Panc1 (cell line): ENCODE measurements at regions not wholly inside any gene's neighbourhood (a gene's known extent, or its start where the extent isn't known, plus 50 kb on each side); places are given as distances from the start of the nearest gene placed in this dataset.

Experiments
- ATAC-seq: fragments of 200-7000 bp; cut with Tn5 transposase; 2 replicates; pipeline ENCODE4 v1.9.1; 2020; ENCODE audit warnings: mild to moderate bottlenecking, moderate library complexity
- BruUV-seq: library from RNA; stranded (reverse); fragments of 400-500 nt; replicated peaks from 2 replicates; lab custom pipeline; 2021; lab: Mats Ljungman, UMichigan
- CTCF ChIA-PET: fragments of 300-600 bp; sonication (Branson Sonifier 250); formaldehyde crosslinking; loops from one replicate; lab custom pipeline; 2022; ENCODE audit warnings: antibody characterized with exemption; lab: Charles Lee
- POLR2A ChIA-PET: fragments of 300-600 bp; sonication (Branson Sonifier 250); formaldehyde crosslinking; loops from one replicate; lab custom pipeline; 2022; ENCODE audit warnings: antibody characterized with exemption; lab: Charles Lee
- DNase-seq: peaks from one replicate; pipeline ENCODE4 v3.0.0-alpha.2; 2010; ENCODE audit warnings: low read depth, low spot score
- H3K27ac ChIP-seq: 2 replicates; pipeline ENCODE4 v1.5.1; 2011; ENCODE audit warnings: mild to moderate bottlenecking, low read length, inconsistent platforms
- H3K27me3 ChIP-seq: fragments of 200-500 bp; sonication (Bioruptor generic); 2 replicates; pipeline ENCODE4 v1.6.0; 2014; ENCODE audit warnings: low read length, inconsistent platforms; ENCODE audit not compliant: control insufficient read depth, insufficient read depth
- H3K36me3 ChIP-seq: fragments of 200-500 bp; sonication (Bioruptor generic); 2 replicates; pipeline ENCODE4 v1.5.1; 2014; ENCODE audit warnings: inconsistent platforms, mild to moderate bottlenecking, low read length, moderate library complexity; ENCODE audit not compliant: control insufficient read depth, insufficient read depth
- H3K4me1 ChIP-seq: 2 replicates; pipeline ENCODE4 v1.5.1; 2011; ENCODE audit warnings: inconsistent platforms, mild to moderate bottlenecking, low read length, moderate library complexity; ENCODE audit not compliant: control insufficient read depth, insufficient read depth
- H3K4me3 ChIP-seq, 2 experiments: 2 replicates each; pipeline ENCODE4 v1.5.1; 2011 to 2012; ENCODE audit warnings: low read depth in 2 of 2, low read length in 2 of 2, mild to moderate bottlenecking in 2 of 2, inconsistent platforms in 1 of 2, moderate library complexity in 1 of 2
- H3K9me3 ChIP-seq: fragments of 200-500 bp; sonication (Bioruptor generic); 2 replicates; pipeline ENCODE4 v1.5.1; 2014; ENCODE audit warnings: low read depth, mild to moderate bottlenecking, inconsistent platforms, low read length, moderate library complexity; ENCODE audit not compliant: control insufficient read depth, insufficient read depth
- POLR2AphosphoS5 ChIP-seq: IDR thresholded peaks from 2 replicates; pipeline ENCODE4 v1.6.1; 2012; ENCODE audit warnings: mild to moderate bottlenecking, low read depth, low read length, moderate library complexity
- SIN3A ChIP-seq: IDR thresholded peaks from 2 replicates; pipeline ENCODE4 v1.6.1; 2012; ENCODE audit warnings: low read depth, mild to moderate bottlenecking, low read length, moderate library complexity, borderline replicate concordance; ENCODE audit not compliant: insufficient read depth
- TCF7L2 ChIP-seq: IDR thresholded peaks from 2 replicates; pipeline ENCODE4 v1.6.1; 2011; ENCODE audit warnings: mild to moderate bottlenecking, low read depth, low read length, inconsistent platforms
- in situ Hi-C: cut with HindIII; loops from 2 replicates; pipeline ENCODE4 v1.10.0; 2016; ENCODE audit warnings: low sequenced_read_pairs, low pct_unique_long_range_greater_than_20kb
- intact Hi-C: fragments of 100-400 bp; cut with micrococcal nuclease; formaldehyde crosslinking; loops from one replicate; pipeline ENCODE4 v1.10.0; 2022; ENCODE audit not compliant: unreplicated experiment
- TF ChIP-seq, protein P1 (sequence below), 2 experiments: IDR thresholded peaks; 2 replicates each; pipeline ENCODE4 v1.6.1; 2011 to 2012; ENCODE audit warnings: low read depth in 2 of 2, control low read depth in 1 of 2, low read length in 1 of 2, mild to moderate bottlenecking in 1 of 2, moderate library complexity in 1 of 2; ENCODE audit not compliant: insufficient read depth in 1 of 2
- TF ChIP-seq, protein P2 (sequence below): fragments of 450-650 bp; IDR thresholded peaks from 2 replicates; pipeline ENCODE4 v1.5.1; 2017; ENCODE audit warnings: mild to moderate bottlenecking

DNA sequence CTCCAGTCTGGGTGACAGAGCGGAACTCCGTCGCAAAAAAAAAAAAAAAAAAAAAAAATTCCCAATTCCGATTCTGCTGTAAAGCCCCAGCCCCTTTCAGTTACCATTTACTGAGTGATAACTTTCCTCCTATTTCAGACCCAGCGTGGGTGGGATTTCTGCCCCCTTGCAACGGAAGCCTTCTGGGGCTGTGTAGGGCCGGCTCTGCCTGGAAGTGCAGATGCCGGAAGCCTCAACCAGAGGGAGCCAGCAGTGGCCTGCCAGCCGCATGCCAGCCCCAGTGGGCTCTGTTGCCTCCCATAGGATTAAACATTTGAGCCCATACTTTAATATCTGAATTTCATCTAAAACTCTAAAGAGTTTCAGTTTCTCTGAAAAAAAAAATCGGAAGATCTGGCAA is 60.0 kb upstream of the NUP50 start:
- H3K36me3 ChIP-seq: no peaks in the 10 kb centered on the region
- intact Hi-C loops (no loop called here), in situ Hi-C loops (no loop called here)
- BruUV-seq: no TSS peak
- H3K27ac ChIP-seq: no peak overlapping the region
- H3K4me1 ChIP-seq: no peaks in the 10 kb centered on the region
- H3K9me3 ChIP-seq: no peaks in the 10 kb centered on the region
- no peak for TF ChIP-seq POLR2AphosphoS5
- DNase-seq (no peak), ATAC-seq (no peak)
- H3K27me3 ChIP-seq: no peaks in the 10 kb centered on the region
- ChIA-PET CTCF (interaction anchor here (0.5 kb wide), 1 partner anchor 275 kb away, joined by 5 read pairs; no protein-coding TSS in a partner anchor), POLR2A (no interaction called here)
- H3K4me3 ChIP-seq: no peak overlapping the region

DNA sequence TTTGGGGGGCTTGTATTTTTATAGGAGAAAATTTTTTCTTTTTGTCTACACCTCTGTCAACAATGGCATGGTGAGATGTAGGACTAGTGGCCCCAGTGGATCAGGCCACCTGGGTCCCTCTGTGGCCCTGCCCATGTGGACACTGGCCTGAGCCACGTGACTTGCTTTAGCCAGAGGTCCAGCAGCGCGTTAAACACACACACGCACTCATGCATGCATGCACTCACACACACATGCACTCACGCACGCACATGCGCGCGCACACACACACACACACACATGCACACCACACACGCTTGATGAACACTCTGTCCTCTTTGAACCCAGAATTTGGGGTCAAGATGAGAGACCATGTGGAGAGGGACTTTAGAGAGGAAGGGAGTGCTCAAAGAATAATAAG is 59.4 kb upstream of the NUP50 start:
- H3K4me1 ChIP-seq: no peaks in the 10 kb centered on the region
- intact Hi-C loops: no loop called here
- no TSS peak for BruUV-seq
- DNase-seq: no peak
- no peak for TF ChIP-seq TCF7L2
- TF ChIP-seq, protein P1, sequence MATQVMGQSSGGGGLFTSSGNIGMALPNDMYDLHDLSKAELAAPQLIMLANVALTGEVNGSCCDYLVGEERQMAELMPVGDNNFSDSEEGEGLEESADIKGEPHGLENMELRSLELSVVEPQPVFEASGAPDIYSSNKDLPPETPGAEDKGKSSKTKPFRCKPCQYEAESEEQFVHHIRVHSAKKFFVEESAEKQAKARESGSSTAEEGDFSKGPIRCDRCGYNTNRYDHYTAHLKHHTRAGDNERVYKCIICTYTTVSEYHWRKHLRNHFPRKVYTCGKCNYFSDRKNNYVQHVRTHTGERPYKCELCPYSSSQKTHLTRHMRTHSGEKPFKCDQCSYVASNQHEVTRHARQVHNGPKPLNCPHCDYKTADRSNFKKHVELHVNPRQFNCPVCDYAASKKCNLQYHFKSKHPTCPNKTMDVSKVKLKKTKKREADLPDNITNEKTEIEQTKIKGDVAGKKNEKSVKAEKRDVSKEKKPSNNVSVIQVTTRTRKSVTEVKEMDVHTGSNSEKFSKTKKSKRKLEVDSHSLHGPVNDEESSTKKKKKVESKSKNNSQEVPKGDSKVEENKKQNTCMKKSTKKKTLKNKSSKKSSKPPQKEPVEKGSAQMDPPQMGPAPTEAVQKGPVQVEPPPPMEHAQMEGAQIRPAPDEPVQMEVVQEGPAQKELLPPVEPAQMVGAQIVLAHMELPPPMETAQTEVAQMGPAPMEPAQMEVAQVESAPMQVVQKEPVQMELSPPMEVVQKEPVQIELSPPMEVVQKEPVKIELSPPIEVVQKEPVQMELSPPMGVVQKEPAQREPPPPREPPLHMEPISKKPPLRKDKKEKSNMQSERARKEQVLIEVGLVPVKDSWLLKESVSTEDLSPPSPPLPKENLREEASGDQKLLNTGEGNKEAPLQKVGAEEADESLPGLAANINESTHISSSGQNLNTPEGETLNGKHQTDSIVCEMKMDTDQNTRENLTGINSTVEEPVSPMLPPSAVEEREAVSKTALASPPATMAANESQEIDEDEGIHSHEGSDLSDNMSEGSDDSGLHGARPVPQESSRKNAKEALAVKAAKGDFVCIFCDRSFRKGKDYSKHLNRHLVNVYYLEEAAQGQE (IDR thresholded peaks at IDR 0.05; ENCODE audit: insufficient read depth in 1 of 2, low read depth in 2 of 2, low read length in 1 of 2): no peak
- in situ Hi-C loops: no loop called here
- H3K36me3 ChIP-seq: no peaks in the 10 kb centered on the region
- ChIA-PET POLR2A (no interaction called here), CTCF (no interaction called here)
- H3K4me3 ChIP-seq: no peak overlapping the region
- ATAC-seq: no peak
- H3K27me3 ChIP-seq: no peaks in the 10 kb centered on the region
- H3K9me3 ChIP-seq: no peaks in the 10 kb centered on the region
- H3K27ac ChIP-seq: no peak overlapping the region

DNA sequence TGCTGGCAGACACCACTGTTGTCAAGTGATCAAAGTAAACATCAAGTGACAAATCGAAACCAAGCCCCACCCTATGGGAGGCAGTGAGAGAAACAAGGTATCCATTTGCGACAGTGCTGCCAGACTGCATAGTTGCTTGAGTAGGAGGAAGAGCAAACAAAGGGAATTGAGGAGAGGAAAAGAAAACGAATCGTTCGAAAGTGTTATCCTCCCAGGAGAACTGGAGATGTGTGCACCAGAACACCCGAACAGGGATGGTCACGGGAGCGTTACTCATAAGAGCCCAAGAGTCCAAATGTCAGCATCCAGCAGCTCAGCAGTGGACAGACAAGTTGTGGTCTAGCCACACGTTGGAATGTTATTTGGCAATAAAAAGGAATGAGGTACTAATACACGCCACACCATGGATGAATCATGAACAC is 58.4 kb upstream of the NUP50 start:
- ChIA-PET POLR2A (no interaction called here), CTCF (no interaction called here)
- Histone ChIP-seq H3K27me3 (no peaks in the 10 kb centered on the region), H3K4me3 (peak overlapping the region in 1 of 2 experiments; percentile 29; a peak in 2 of 4 replicates), H3K9me3 (no peaks in the 10 kb centered on the region), H3K4me1 (no peaks in the 10 kb centered on the region), H3K27ac (no peak overlapping the region), H3K36me3 (no peaks in the 10 kb centered on the region)
- DNase-seq (peak; percentile 55), ATAC-seq (peak; percentile 7; the same call in 1 of the 2 replicates)
- intact Hi-C loops (no loop called here), in situ Hi-C loops (no loop called here)
- no peak for TF ChIP-seq TCF7L2
- TF ChIP-seq SIN3A: no peak
- TF ChIP-seq, protein P1 (IDR thresholded peaks at IDR 0.05; ENCODE audit: insufficient read depth in 1 of 2, low read depth in 2 of 2, low read length in 1 of 2): no peak
- TF ChIP-seq, protein P2, sequence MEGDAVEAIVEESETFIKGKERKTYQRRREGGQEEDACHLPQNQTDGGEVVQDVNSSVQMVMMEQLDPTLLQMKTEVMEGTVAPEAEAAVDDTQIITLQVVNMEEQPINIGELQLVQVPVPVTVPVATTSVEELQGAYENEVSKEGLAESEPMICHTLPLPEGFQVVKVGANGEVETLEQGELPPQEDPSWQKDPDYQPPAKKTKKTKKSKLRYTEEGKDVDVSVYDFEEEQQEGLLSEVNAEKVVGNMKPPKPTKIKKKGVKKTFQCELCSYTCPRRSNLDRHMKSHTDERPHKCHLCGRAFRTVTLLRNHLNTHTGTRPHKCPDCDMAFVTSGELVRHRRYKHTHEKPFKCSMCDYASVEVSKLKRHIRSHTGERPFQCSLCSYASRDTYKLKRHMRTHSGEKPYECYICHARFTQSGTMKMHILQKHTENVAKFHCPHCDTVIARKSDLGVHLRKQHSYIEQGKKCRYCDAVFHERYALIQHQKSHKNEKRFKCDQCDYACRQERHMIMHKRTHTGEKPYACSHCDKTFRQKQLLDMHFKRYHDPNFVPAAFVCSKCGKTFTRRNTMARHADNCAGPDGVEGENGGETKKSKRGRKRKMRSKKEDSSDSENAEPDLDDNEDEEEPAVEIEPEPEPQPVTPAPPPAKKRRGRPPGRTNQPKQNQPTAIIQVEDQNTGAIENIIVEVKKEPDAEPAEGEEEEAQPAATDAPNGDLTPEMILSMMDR: no peak
- TF ChIP-seq POLR2AphosphoS5: no peak
- BruUV-seq: no TSS peak
